ENCODE measurements at regions not wholly inside any gene's neighbourhood (a gene's known extent, or its start where the extent isn't known, plus 50 kb on each side); places are given as distances from the start of the nearest gene placed in this dataset.

DNA sequence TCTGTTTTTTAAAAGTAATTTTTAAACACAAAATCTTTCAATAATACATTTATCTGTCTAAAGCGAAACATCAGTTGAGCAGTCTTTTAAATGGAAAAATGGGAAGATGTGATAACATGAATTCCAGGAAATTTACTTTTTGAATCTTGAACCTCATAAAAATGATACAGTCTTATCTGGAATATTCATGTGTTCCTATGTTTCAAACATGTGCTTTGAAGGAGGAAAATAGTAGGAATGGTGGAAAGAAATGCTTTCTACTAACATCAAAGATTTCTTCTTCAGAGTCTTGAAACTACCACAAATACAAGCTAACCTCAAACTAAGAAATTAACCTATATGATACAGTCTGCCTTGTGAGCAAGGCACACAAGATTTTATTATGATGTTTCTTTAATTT is 317.5 kb upstream of the SEMA3A start:
- TF ChIP-seq EZH2phosphoT487 (IDR thresholded peaks at IDR 0.05; ENCODE audit: borderline replicate concordance), result no peak
- TF ChIP-seq, protein P1, sequence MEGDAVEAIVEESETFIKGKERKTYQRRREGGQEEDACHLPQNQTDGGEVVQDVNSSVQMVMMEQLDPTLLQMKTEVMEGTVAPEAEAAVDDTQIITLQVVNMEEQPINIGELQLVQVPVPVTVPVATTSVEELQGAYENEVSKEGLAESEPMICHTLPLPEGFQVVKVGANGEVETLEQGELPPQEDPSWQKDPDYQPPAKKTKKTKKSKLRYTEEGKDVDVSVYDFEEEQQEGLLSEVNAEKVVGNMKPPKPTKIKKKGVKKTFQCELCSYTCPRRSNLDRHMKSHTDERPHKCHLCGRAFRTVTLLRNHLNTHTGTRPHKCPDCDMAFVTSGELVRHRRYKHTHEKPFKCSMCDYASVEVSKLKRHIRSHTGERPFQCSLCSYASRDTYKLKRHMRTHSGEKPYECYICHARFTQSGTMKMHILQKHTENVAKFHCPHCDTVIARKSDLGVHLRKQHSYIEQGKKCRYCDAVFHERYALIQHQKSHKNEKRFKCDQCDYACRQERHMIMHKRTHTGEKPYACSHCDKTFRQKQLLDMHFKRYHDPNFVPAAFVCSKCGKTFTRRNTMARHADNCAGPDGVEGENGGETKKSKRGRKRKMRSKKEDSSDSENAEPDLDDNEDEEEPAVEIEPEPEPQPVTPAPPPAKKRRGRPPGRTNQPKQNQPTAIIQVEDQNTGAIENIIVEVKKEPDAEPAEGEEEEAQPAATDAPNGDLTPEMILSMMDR (conservative IDR thresholded peaks at IDR 0.05; ENCODE audit: low read length), result no peak

Data from Loucy (cell line).